ENCODE measurements at regions not wholly inside any gene's neighbourhood (a gene's known extent, or its start where the extent isn't known, plus 50 kb on each side); places are given as distances from the start of the nearest gene placed in this dataset.

GRCh38 chr6:44626616-44627015, 239.1 kb downstream of the CDC5L start:
- no peaks in the 10 kb centered on the region for H3K9me2 ChIP-seq (ENCODE audit: insufficient read depth, low read length)
- H4K20me1 ChIP-seq (ENCODE audit: insufficient read depth): no peaks in the 10 kb centered on the region
- TF ChIP-seq EZH2 (IDR thresholded peaks at IDR 0.05; ENCODE audit: borderline replicate concordance, insufficient read depth, low read length, poor library complexity, severe bottlenecking): no peak
- TF ChIP-seq TAF1 (IDR thresholded peaks at IDR 0.05; ENCODE audit: low read depth): no peak
- no peak for TF ChIP-seq RAD21 (conservative IDR thresholded peaks at IDR 0.05)
- no peak for TF ChIP-seq REST (IDR thresholded peaks at IDR 0.05; ENCODE audit: borderline replicate concordance)
- TF ChIP-seq POLR2AphosphoS5 (IDR thresholded peaks at IDR 0.05): no peak
- no peak for TF ChIP-seq MXI1 (conservative IDR thresholded peaks at IDR 0.05; ENCODE audit: poor library complexity, severe bottlenecking)
- TF ChIP-seq CTCF (IDR thresholded peaks at IDR 0.05; ENCODE audit: poor library complexity, severe bottlenecking): no peak
- no peak for TF ChIP-seq EP300 (conservative IDR thresholded peaks at IDR 0.05; ENCODE audit: poor library complexity, severe bottlenecking)
- TF ChIP-seq SMC3 (conservative IDR thresholded peaks at IDR 0.05; ENCODE audit: poor library complexity): no peak
- no peaks in the 10 kb centered on the region for H3K79me2 ChIP-seq (replicated peaks; ENCODE audit: insufficient read depth, low read length)
- no peak overlapping the region for H3K4me2 ChIP-seq (ENCODE audit: low read length)
- H3K27me3 ChIP-seq (ENCODE audit: insufficient read depth, low read depth, low read length): no peaks in the 10 kb centered on the region
- H3K27ac ChIP-seq (ENCODE audit: low read length): no peak overlapping the region
- H3F3A ChIP-seq (ENCODE audit: insufficient read depth, low read length, poor library complexity, severe bottlenecking): no peaks in the 10 kb centered on the region
- H3K9me3 ChIP-seq (ENCODE audit: low read length): no peaks in the 10 kb centered on the region
- H3K9ac ChIP-seq (ENCODE audit: low read length): no peak overlapping the region
- no peak overlapping the region for H2AFZ ChIP-seq (ENCODE audit: low read depth, low read length)
- no peaks in the 10 kb centered on the region for H3K36me3 ChIP-seq (ENCODE audit: insufficient read depth, low read length)
- H3K4me3 ChIP-seq (ENCODE audit: low read length): no peak overlapping the region

- Histone ChIP-seq H3K4me2 (ENCODE audit: low read length) (no peak overlapping the region), H4K20me1 (ENCODE audit: insufficient read depth) (no peaks in the 10 kb centered on the region), H3K4me3 (ENCODE audit: low read length) (no peak overlapping the region), H3K27me3 (ENCODE audit: insufficient read depth, low read depth, low read length) (no peaks in the 10 kb centered on the region), H3K36me3 (ENCODE audit: insufficient read depth, low read length) (no peaks in the 10 kb centered on the region), H3K9me2 (ENCODE audit: insufficient read depth, low read length) (no peaks in the 10 kb centered on the region), H3K79me2 (replicated peaks; ENCODE audit: insufficient read depth, low read length) (no peaks in the 10 kb centered on the region), H3K27ac (ENCODE audit: low read length) (peak overlapping the region; percentile 41), H2AFZ (ENCODE audit: low read depth, low read length) (no peak overlapping the region), H3K9ac (ENCODE audit: low read length) (no peak overlapping the region), H3F3A (ENCODE audit: insufficient read depth, low read length, poor library complexity, severe bottlenecking) (no peaks in the 10 kb centered on the region), H3K9me3 (ENCODE audit: low read length) (no peaks in the 10 kb centered on the region)
- no peak for TF ChIP-seq RAD21 (conservative IDR thresholded peaks at IDR 0.05)
- no peak for TF ChIP-seq EP300 (conservative IDR thresholded peaks at IDR 0.05; ENCODE audit: poor library complexity, severe bottlenecking)
- TF ChIP-seq REST (IDR thresholded peaks at IDR 0.05; ENCODE audit: borderline replicate concordance): no peak
- no peak for TF ChIP-seq EZH2 (IDR thresholded peaks at IDR 0.05; ENCODE audit: borderline replicate concordance, insufficient read depth, low read length, poor library complexity, severe bottlenecking)
- TF ChIP-seq POLR2AphosphoS5 (IDR thresholded peaks at IDR 0.05): no peak
- TF ChIP-seq CTCF (IDR thresholded peaks at IDR 0.05; ENCODE audit: poor library complexity, severe bottlenecking): no peak
- TF ChIP-seq TAF1 (IDR thresholded peaks at IDR 0.05; ENCODE audit: low read depth): no peak
- no peak for TF ChIP-seq SMC3 (conservative IDR thresholded peaks at IDR 0.05; ENCODE audit: poor library complexity)
- TF ChIP-seq MXI1 (conservative IDR thresholded peaks at IDR 0.05; ENCODE audit: poor library complexity, severe bottlenecking): no peak
These were observed 239.8 kb downstream of the CDC5L start for GRCh38 chr6:44627091-44627882.

Data from neural cell (in vitro differentiated cells).